GM19395 (cell line): ENCODE measurements at regions not wholly inside any gene's neighbourhood (a gene's known extent, or its start where the extent isn't known, plus 50 kb on each side); places are given as distances from the start of the nearest gene placed in this dataset.

Source experiments
- ATAC-seq: cut with Tn5 transposase; IDR thresholded peaks from one replicate; pipeline ENCODE4 v1.9.1; 2021; ENCODE audit warnings: mild to moderate bottlenecking, moderate library complexity; ENCODE audit not compliant: unreplicated experiment

- ATAC-seq = no peak
Measured at GRCh38 chr2:121038891-121039616, 245.9 kb downstream of the TFCP2L1 start.

GRCh38 chr2:121039679-121040078, 245.3 kb downstream of the TFCP2L1 start:
- no peak for ATAC-seq

DNA sequence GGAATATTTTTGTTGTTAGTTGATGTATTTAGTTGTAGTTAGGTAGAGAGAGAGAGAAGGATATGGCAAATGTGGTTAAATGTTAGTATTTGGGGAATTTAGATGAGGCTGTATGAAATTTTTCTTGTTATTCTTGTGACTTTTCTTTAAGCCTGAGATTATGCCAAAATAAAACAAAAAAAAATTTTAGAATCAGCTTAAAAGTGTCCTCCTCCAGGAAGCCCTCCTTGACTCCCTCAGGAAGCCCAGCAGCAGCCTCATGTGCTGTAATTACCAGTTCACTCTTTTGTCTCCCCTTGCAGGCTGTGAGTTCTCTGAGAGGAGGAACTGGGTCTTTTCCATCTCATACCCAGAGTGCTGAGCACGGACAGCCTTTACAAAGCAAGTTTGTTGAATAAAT, 243.5 kb downstream of the TFCP2L1 start:
- no peak for ATAC-seq

GRCh38 chr2:121043061-121043826, 241.8 kb downstream of the TFCP2L1 start:
- no peak for ATAC-seq

DNA sequence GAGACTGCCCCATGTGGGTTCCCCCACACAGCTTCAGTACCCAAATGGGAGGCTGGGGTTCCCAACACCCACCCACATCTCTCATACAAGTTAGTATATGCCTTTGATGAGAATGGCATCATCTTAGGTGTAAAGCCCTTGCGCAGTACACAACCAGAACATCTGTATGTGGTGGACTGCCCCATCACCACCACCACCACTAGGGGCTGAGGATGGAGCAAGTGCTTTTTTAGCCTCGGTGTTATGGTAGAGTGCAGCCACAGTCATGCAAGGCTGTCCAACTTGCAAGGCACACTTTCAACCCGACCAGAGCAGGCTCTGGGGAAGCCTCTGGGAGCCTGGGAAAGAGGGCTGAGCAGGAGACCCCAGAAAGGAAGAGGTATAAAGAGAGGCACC, 241.2 kb downstream of the TFCP2L1 start:
- no peak for ATAC-seq

- no peak for ATAC-seq
Measured at GRCh38 chr2:121044412-121044811, 240.6 kb downstream of the TFCP2L1 start.

GRCh38 chr2:121045245-121045644, 239.8 kb downstream of the TFCP2L1 start:
- ATAC-seq = no peak

DNA sequence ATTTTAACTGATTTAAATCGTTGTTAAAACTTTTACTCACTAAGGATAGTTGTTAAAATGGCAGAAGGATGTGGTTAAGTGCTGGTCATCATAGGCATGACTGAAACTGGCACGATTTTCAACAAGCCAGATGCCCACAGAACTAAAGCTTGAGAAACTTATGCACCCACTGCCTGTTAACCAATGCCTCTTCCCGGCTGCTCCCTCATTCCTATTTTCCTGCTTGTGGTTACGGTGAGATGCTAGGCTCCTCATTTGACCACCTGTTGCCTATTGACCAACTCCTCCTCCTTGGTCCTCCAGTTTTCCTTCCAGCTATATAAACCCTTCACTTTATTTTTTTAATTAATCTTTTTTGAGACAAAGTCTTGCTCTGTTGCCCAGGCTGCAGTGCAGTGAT, 238.7 kb downstream of the TFCP2L1 start:
- ATAC-seq = no peak

DNA sequence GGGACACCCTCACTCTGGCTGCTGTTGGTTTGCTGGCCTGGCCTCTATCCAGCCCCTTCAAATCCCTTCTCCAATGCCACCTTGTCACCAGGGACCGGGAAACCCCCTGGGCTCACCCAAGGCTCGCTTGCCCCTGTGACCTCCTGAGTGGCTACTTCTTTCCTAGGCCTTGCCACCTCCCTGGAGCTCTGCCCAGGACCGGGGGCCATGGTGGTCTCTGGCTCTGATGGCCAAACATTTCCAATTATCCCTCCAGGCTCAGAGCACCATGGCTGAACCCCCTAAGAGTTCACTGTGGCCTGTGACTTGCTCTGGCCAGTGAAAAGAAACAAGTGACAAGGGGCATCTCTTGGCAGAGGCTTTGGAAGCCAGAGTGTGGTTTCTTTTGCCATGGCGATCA, 237.6 kb downstream of the TFCP2L1 start:
- no peak for ATAC-seq

DNA sequence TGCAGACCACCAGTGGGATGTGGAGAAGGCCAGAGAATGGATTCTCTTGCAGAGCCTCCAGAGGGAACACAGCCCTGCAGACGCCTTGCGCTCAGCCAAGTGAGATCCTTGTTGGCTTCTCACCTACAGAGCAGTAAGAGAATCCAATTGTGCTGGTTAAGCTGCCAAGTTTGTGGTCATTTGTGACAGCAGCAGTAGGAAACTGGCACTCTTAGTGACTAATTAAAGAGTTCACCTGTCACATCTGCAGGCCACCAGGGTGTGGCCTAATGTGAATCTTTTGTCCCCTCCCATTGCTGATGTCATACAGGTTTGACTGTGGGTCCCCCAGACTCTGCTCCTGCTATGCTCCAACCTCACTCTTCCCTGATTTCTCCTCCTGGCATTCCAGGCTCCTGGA, 235.9 kb downstream of the TFCP2L1 start:
- no peak for ATAC-seq

DNA sequence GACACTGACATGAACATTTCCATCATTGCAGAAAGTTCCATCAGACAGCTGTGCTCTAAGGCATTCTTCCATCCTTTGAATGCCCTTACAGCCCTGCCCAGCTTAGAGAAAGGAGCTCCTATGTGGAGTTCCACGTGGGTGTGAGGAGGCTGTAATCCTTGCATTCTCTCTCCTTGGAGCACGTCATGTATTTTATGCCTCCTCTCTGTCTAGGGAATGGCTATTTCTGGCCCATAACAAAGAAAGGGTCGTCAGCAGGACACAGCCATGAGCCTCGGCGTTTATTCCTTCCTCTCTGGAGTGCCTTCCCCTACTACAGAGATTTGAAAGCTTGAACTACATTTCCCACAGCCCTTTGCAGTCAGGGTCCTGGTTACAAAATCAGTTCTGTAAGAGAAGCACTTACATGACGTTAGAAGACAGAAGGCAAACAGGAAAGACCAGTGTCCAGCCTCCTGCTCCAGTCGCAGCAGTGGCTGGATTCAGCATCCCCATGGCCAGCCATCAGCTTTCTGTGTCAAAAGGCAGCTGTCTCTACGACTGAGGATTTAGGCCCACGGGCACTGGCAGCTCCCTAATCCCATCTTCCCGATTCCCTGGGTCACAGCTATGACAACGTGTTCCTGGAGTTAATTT, 234.9 kb downstream of the TFCP2L1 start:
- ATAC-seq = no peak

- ATAC-seq = no peak
Measured at GRCh38 chr2:121051311-121051710, 233.7 kb downstream of the TFCP2L1 start.

DNA sequence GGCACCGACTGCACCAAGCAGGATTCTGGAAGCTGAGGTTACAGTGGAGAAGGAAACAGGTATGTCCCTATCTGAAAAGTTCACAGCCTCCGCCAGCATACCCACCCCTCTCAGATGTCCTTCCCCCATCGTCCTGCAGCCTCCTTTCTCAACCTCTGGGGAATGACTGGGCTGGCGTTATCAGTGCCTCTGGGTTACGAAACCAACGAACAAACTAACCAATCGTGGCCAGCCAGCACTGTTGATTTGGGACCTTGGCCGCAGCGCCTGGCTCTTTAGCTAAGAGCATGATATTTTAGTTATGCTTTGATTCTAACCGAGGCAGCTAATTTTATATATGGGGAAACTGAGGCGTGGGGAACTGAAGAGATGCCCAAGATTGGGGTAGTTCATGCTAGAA, 233.0 kb downstream of the TFCP2L1 start:
- ATAC-seq = no peak

- no peak for ATAC-seq
Measured at GRCh38 chr2:121052521-121052920, 232.5 kb downstream of the TFCP2L1 start.

GRCh38 chr2:121055088-121055487, 229.9 kb downstream of the TFCP2L1 start:
- ATAC-seq = no peak

DNA sequence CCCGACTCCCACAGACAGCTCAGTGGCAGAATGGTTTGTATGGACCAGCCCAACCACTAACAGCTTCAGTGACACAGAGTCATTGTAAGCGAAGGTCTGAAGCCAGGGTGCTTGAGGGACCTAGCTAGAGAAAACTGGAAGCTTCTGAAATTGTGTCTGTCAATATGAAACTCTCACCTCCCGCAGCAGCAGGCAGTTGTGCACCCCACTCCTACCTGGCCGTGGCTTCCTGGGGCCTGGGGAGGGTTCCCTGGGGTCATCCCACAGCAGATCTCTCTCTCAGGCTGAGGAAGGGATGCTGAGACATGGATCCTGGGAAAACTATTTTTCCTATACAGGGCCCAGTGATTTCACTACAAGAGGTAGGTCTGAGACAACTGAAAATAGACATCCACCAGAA, 229.5 kb downstream of the TFCP2L1 start:
- no peak for ATAC-seq

DNA sequence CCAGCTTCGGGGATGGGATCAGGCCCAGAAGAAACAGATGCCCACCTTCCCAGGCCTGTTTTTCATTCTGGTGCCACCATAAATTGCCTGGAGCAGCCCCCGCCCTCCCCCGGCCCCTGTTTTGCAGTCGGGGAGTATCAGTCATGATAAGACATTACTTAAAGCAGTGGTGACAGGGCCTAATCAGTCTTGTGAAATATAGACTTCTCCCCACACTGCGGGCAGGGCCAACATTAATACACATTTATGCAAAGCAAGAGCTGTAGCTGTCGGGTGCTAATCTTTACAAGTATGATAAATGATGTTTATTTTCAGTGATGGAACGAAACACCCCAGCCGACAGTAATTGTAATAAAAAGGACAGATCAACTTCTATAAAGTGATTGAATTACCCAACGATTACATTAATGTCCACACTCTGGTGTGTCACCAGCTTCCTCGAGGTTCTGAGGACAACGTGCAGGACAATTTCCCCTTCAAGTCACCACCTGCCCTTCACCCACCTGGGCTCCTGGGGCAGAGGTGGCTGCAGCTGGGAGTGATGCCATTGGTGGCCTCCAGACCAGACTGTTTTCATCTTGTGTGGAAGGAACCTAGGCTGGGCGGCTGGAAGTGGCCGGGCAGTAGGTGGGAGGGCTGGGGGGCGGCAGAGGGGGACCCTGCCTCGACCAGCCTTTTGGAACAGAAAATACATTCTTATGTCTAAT, 226.0 kb downstream of the TFCP2L1 start:
- ATAC-seq = no peak

DNA sequence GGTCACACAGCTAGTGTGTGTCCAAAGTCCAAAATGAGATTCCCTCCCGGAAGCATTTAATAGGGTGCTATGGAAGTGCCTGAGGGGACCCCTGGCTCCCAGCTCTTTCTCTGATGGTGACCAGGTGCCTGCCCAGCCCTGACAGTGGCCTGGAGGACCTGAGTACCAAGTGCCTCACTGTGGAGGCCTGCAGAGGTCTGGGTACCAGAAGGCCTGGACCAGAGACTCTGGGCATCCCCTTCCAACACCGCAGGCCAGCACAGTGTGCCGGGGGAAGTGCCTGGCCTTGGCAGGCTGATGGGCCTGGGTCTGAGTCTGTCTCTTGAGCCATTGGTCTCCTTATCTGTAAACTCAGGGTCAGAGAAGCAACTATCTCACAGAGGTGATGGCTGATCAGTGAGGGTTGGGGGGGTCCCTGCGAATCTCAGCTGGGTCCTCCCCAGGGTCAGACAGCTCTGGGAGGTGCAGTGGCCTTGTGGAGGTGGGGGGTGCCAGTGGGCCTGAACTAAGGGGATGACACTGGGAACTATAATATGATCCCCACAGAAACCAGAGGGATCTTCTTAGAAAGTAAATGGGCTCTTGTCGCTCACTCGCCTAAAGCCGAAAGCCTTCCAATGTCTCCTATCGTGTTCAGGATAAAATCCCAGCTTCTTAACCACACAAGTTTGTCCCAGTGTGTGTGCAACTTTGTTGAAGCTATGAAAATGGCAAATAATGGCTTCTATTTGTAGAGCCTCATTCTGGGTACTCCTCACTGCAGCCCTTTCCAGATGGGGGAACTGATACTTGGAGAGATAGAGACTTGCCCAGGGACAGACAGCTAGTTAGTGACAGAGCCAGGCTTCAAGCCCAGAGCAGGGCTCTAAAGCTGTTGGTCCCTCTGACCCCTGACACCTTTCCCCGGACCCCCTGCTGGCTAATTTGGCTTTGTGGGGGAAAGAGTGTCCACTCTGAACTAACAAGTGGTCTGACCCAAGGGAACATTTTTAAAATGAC, 225.1 kb downstream of the TFCP2L1 start:
- no peak for ATAC-seq

GRCh38 chr2:121061633-121062032, 223.4 kb downstream of the TFCP2L1 start:
- ATAC-seq = no peak

DNA sequence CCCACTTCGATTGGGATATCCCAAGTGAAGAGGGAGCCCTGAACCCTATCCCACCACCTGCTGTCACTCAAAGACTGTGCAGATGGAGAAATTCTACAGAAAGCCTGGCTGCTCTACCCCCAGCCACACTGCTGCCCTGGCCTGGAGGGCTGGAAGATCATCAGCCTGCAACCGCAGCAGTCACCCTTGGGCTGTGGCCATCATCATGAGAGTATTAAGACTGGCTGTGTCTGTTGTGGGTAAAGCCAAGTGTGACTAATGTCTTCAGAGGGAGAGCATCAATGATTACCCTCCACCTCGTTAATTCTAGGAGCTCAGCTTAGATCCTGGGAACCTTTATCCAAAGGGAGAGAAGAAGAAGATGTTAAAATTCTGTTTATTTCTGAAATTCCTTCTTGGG, 221.5 kb downstream of the TFCP2L1 start:
- ATAC-seq = no peak
